NAMALWA (cell line): ENCODE measurements at regions not wholly inside any gene's neighbourhood (a gene's known extent, or its start where the extent isn't known, plus 50 kb on each side); places are given as distances from the start of the nearest gene placed in this dataset.
"Not testable (repeated sequence)": the region's sequence is repeated elsewhere in the genome, so short reads cannot be mapped to it uniquely, and the experiment has no call there.

ENCODE experiments used
- DNase-seq: peaks from one replicate; pipeline ENCODE4 v3.0.0-alpha.2; 2015; ENCODE audit warnings: low spot score

GRCh38 chr6:165167861-165168260, 141.5 kb downstream of the C6orf118 start:
- no peak for DNase-seq

DNA sequence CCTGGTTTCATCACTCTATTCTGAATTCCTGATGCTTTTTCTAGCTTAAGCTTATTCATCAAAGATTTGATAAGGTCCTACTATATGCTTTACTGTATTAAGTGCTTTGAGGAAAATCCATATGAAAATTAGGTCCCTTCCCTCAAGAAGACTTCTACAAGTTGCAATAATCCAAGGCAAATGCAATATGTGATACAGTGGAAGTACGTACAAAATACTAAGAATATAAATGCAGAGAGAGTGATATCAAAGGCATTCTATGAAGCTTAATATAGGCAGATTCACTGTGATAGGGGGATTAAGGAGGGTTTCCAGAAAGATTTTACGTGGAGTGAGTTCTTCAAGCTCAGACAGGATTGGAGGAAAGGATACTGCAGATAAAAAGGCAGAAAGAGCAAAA, 142.1 kb downstream of the C6orf118 start:
- DNase-seq, result no peak

DNA sequence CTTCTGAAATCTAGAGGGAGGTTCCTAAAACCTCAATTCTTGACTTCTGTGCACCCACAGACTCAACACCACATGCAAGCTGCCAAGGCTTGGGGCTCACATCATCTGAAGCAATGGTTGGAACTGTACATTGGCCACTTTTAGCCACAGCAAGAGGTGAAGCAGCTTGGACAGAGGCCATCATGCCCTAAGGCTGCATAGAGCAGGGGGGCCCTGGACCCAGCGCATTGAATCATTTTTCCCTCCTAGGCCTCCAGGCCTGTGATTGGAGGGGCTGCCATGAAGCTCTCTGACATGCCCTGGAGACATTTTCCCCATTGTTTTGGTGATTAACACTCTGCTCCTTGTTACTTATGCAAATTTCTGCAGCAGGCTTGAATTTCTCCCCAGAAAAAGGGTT, 145.9 kb downstream of the C6orf118 start:
- no peak for DNase-seq

DNA sequence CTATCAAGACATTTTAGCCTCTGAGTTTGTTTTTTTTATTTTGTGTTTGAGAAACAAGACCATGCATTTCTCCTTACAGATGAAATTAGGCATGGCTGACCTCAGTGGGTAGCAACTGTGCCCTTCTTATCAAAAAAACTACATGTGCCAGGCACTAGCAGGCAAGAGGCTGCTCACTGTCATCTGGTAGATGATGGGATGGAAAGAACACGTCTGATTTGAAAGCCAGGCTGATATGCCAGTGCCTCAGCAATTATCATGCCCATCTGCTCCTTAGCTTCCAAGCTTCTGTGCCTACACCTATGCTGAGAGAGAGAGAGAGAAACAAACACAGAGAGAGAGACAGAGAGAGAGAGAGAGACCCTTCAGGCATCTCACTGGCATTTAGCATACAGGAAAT, 149.9 kb downstream of the C6orf118 start:
- no peak for DNase-seq

- no peak for DNase-seq
Measured at GRCh38 chr6:165146456-165146855, 162.9 kb downstream of the C6orf118 start.

- no peak for DNase-seq
Measured at GRCh38 chr6:165135889-165136288, 173.5 kb downstream of the C6orf118 start.

DNA sequence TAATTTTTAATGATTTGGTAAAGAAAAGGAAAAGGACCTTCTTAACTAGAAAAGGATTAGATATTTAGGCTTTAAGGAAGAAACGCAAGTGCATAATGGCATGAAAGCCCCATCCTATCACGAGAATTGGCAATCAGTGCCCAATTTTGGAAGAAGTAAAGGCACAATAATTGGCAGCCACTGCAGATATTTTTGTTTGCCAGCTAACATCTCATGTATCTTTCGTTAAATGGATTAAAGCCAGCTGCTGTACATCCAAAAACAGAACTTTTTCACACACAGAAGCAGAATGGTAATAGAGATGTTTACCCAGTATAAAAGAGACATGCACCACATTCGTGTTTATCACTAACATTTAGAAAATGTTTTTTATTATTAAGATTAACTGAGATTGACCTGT, 180.3 kb downstream of the C6orf118 start:
- DNase-seq, result no peak

- DNase-seq, result not testable (repeated sequence)
Measured at GRCh38 chr6:165127743-165128142, 181.7 kb downstream of the C6orf118 start.

DNA sequence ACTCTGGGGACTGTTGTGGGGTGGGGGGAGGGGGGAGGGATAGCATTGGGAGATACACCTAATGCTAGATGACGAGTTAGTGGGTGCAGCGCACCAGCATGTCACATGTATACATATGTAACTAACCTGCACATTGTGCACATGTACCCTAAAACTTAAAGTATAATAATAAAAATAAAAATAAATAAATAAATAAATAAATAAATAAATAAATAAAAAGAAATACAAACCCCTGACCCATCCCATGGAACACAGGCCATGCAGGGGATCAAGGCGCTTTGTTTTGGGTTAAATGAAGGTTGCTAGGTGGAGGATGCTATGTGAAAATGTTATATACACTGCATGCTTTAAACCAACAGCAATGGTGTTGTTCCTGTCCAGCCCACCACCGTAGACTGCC, 184.7 kb downstream of the C6orf118 start:
- DNase-seq, result not testable (repeated sequence)

DNA sequence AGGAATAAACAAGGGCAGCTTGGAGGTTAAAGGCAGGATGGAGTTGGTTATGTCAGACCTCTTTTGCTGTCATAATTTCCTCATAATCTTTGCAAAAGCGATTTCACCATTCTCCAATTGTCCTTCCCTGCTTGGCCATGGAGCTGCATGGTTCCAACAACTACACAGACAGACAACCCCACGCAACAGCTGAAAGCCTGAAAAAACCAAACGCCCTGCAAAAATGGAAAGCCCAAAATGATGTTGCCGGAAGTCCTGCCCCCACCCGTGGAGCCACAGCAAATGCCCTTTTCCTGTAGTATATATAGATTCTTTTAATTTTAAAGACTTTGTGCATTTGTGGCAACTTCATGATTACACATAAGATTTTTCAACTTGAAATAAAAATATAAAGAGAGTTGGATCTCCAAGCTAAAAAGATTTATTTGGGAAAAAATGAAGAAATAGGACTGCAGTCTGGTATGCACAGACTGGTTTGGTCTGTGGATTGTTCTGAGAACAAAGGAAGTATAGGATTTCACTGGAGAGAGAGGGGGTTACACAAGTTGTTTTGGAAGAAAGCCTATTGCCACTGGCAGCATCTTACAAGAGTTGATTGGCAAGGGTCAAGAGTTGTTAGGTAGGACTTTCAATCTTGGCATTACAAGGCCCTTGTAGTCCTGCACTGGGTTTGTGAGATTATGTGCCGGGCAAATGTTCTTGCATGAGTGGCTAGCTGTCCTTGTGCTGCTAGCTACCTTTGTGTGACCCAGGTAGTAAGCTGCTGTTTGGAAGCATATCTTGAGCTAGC, 190.0 kb downstream of the C6orf118 start:
- DNase-seq, result no peak

GRCh38 chr6:165118736-165119135, 190.7 kb downstream of the C6orf118 start:
- DNase-seq, result no peak

DNA sequence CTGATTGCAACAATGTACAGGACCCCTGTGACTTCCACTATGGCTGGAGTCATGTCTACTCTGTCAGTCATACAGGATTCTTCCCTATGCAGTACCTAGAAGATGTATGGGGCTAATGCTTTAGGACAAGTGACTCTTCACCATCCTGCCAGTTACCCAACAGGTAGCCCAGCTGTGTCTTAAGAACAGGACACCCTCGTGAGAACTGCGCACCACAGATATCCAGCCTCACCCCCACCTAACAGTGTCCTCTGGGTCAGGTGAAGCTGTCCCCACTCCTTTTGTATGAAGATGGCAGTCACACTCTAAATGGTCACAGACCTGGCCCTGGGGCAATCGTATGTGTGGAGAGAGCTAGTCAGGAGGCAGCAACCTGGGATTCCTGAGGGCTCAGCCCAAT, 191.6 kb downstream of the C6orf118 start:
- no peak for DNase-seq

- DNase-seq, result no peak
Measured at GRCh38 chr6:165117121-165117520, 192.3 kb downstream of the C6orf118 start.

DNA sequence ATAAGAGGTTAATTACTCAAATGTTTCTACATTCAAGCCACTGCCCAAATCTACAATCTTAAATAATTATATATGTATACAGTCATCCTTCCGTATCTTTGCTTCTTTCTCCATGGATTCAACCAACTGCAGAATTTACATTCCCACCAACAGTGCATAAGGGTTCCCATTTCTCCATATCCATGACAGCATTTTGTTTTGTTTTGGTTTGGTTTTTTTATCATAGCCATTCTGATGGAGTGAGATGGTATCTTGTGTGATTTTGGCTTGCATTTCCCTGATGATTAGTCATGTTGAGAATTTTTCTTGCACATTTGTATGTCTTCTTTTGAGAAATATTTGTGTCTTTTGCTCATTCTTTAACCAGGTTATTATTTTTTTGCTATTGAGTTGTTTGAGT, 198.5 kb downstream of the C6orf118 start:
- no peak for DNase-seq

GRCh38 chr6:165109011-165109410, 200.4 kb downstream of the C6orf118 start:
- no peak for DNase-seq

DNA sequence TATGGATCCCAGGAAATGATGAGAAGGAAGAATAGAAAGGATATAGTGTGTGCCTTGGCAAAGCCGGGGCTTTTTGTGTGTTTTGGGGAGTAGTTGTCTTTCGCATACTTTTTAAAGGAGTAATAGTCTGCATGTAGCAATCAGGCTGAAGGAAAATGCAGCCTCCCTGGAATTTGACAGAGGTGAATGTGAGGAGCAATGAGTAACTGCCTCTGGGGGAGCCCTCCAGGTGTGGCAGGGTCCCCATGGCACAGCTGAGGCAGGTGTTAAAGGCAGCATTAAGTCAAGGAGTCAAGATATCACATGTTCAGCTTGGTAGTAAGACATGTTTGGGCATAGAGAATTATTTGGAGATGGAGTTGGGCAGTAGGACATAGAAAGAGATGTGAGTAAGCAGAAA, 203.1 kb downstream of the C6orf118 start:
- no peak for DNase-seq

- DNase-seq, result peak; percentile 11
Measured at GRCh38 chr6:165098165-165098564, 211.2 kb downstream of the C6orf118 start.

GRCh38 chr6:165096868-165097267, 212.5 kb downstream of the C6orf118 start:
- no peak for DNase-seq

DNA sequence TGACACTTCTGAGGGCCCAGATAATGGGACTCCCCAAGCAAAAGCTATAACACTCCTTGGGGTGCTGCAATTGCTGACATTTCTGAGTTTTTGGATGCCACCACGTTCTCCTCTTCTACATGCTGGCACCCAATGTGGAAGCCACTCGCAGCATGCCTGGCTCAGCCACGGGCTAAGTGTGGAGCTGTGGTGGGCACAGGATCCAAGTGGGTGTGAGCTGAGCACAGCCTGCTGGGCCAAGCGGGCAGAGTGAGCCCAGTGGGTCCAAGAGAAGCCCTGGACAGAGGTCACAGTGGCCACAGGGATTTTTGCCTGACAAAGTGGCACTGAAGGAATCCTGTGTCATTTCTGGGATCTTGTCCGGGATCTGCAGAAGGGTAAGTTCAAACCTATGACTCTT, 213.2 kb downstream of the C6orf118 start:
- no peak for DNase-seq

GRCh38 chr6:165092881-165093595, 216.4 kb downstream of the C6orf118 start:
- DNase-seq, result no peak

GRCh38 chr6:165091121-165091785, 218.2 kb downstream of the C6orf118 start:
- no peak for DNase-seq

DNA sequence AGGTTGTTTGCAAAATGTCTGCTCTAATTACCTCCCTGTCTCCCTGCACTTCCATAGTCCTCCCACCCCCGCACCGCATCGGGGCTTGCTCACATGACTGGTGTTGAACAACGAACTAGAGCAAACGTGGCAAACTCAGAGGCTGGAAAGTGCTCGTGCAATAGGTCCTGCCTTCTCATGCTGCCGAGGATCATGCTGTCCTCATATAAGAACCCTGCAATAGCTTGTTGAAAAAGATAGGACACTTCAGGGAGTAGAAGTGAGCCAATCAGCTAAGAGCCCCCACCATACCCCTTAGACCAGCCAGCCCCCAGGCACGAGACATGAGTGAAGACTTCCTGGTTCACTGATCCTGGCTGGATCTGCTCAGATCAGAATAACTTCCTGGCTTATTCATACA, 219.2 kb downstream of the C6orf118 start:
- DNase-seq, result no peak

- no peak for DNase-seq
Measured at GRCh38 chr6:165086814-165087213, 222.6 kb downstream of the C6orf118 start.
